Neural cell (in vitro differentiated cells): ENCODE measurements at regions not wholly inside any gene's neighbourhood (a gene's known extent, or its start where the extent isn't known, plus 50 kb on each side); places are given as distances from the start of the nearest gene placed in this dataset.

Source experiments
- H2AFZ ChIP-seq: fragments of 200-600, 300-800 bp; sonication (generic), shearing (Covaris generic); 2 replicates; pipeline ENCODE4 v1.6.0; 2014; ENCODE audit warnings: low read depth, mild to moderate bottlenecking, antibody characterized with exemption, low read length, moderate library complexity
- H3F3A ChIP-seq: fragments of 200-600 bp; shearing (Covaris generic); 2 replicates; pipeline ENCODE4 v1.6.1; 2016; ENCODE audit warnings: mild to moderate bottlenecking, moderate library complexity, mixed read lengths, antibody characterized with exemption, low read length; ENCODE audit not compliant: insufficient read depth, poor library complexity, severe bottlenecking
- H3K27ac ChIP-seq: fragments of 200-600, 300-800 bp; sonication (generic), shearing (Covaris generic); 2 replicates; pipeline ENCODE4 v1.5.1; 2014; ENCODE audit warnings: mild to moderate bottlenecking, low read length, moderate library complexity
- H3K27me3 ChIP-seq: fragments of 300-800, 200-600 bp; sonication (generic), shearing (Covaris generic); 2 replicates; pipeline ENCODE4 v1.6.0; 2014; ENCODE audit warnings: mild to moderate bottlenecking, low read depth, low read length, moderate library complexity; ENCODE audit not compliant: insufficient read depth
- H3K36me3 ChIP-seq: fragments of 300-800, 200-600 bp; sonication (generic), shearing (Covaris generic); 2 replicates; pipeline ENCODE4 v1.5.1; 2014; ENCODE audit warnings: mild to moderate bottlenecking, antibody characterized with exemption, low read length, moderate library complexity; ENCODE audit not compliant: insufficient read depth
- H3K4me2 ChIP-seq: fragments of 300-800, 200-600 bp; sonication (generic), shearing (Covaris generic); 2 replicates; pipeline ENCODE4 v1.6.0; 2014; ENCODE audit warnings: mild to moderate bottlenecking, low read length
- H3K4me3 ChIP-seq: fragments of 300-800, 200-600 bp; sonication (generic), shearing (Covaris generic); 2 replicates; pipeline ENCODE4 v1.5.1; 2014; ENCODE audit warnings: mild to moderate bottlenecking, low read length, moderate library complexity
- H3K79me2 ChIP-seq: fragments of 200-600 bp; shearing (Covaris generic); replicated peaks from 2 replicates; pipeline ENCODE4 v1.6.0; 2014; ENCODE audit warnings: mild to moderate bottlenecking, low read length, moderate library complexity; ENCODE audit not compliant: insufficient read depth
- H3K9ac ChIP-seq: fragments of 300-800, 200-600 bp; sonication (generic), shearing (Covaris generic); 2 replicates; pipeline ENCODE4 v1.6.1; 2016; ENCODE audit warnings: mild to moderate bottlenecking, low read length, mixed read lengths
- H3K9me2 ChIP-seq: fragments of 200-600 bp; shearing (Covaris generic); 2 replicates; pipeline ENCODE4 v1.6.1; 2016; ENCODE audit warnings: mild to moderate bottlenecking, low read length, mixed read lengths; ENCODE audit not compliant: insufficient read depth
- H3K9me3 ChIP-seq: fragments of 200-600, 300-800 bp; sonication (generic), shearing (Covaris generic); 2 replicates; pipeline ENCODE4 v1.6.1; 2016; ENCODE audit warnings: mild to moderate bottlenecking, mixed run types, low read length, moderate library complexity, mixed read lengths
- H4K20me1 ChIP-seq: fragments of 200-600 bp; shearing (Covaris generic); 2 replicates; pipeline ENCODE4 v1.6.1; 2016; ENCODE audit warnings: mild to moderate bottlenecking, mixed run types; ENCODE audit not compliant: insufficient read depth
- CTCF ChIP-seq: fragments of 450-650 bp; IDR thresholded peaks from 2 replicates; pipeline ENCODE4 v1.5.1; 2014; ENCODE audit warnings: antibody characterized with exemption, mild to moderate bottlenecking, moderate library complexity; ENCODE audit not compliant: poor library complexity, severe bottlenecking
- EP300 ChIP-seq: fragments of 450-650 bp; conservative IDR thresholded peaks from 2 replicates; pipeline ENCODE4 v1.6.1; 2014; ENCODE audit warnings: antibody characterized with exemption, mild to moderate bottlenecking, moderate library complexity; ENCODE audit not compliant: poor library complexity, severe bottlenecking
- EZH2 ChIP-seq: fragments of 200-600, 300-800 bp; shearing (Covaris generic), sonication (generic); IDR thresholded peaks from 2 replicates; pipeline ENCODE4 v1.6.1; 2014; ENCODE audit warnings: antibody characterized with exemption, low read length, borderline replicate concordance, mild to moderate bottlenecking; ENCODE audit not compliant: insufficient read depth, poor library complexity, severe bottlenecking
- MXI1 ChIP-seq: fragments of 450-650 bp; conservative IDR thresholded peaks from 2 replicates; pipeline ENCODE4 v1.6.1; 2014; ENCODE audit warnings: antibody characterized with exemption, mild to moderate bottlenecking; ENCODE audit not compliant: poor library complexity, severe bottlenecking
- POLR2AphosphoS5 ChIP-seq: IDR thresholded peaks from 2 replicates; pipeline ENCODE4 v1.6.1; 2012
- RAD21 ChIP-seq: fragments of 450-650 bp; conservative IDR thresholded peaks from 2 replicates; pipeline ENCODE4 v1.6.1; 2014; ENCODE audit warnings: antibody characterized with exemption, mild to moderate bottlenecking, moderate library complexity
- SMC3 ChIP-seq: fragments of 450-650 bp; conservative IDR thresholded peaks from 2 replicates; pipeline ENCODE4 v1.6.1; 2014; ENCODE audit warnings: antibody characterized with exemption, mild to moderate bottlenecking, moderate library complexity; ENCODE audit not compliant: poor library complexity
- TAF1 ChIP-seq: IDR thresholded peaks from 2 replicates; pipeline ENCODE4 v1.6.1; 2012; ENCODE audit warnings: low read depth
- TF ChIP-seq, protein P1 (sequence below): IDR thresholded peaks from 2 replicates; pipeline ENCODE4 v1.6.1; 2012; ENCODE audit warnings: borderline replicate concordance

DNA sequence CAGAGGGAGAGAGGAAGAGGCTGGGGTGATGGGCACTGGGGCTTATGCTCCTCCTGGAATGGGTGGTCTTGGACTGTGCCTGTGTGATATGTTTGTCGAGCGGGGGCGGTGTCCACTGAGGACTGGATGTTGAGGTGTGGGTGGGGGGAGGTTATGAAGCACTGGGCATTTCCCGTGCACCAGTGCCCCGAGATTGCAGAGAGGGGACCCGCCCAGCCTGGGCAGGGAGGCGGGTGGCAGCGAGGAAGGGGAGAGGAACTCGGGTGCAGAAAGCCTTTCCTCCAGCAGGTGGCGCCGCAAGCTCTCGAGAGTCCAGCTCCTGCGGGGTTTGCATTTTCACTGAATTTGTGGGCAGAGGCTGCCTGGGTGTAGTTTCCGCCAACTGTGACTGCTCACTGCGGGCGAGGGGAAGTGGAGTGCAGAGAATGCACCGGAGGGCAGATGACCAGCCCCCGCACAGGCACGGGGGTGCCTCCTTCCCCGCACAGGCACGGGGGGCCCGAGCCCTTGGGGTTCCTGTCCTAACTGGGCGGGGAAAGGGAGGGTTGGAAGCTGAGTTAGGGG lies 190.6 kb downstream of the SEC14L1 start:
- no peak overlapping the region for H3K4me2 ChIP-seq
- H3K9ac ChIP-seq = no peak overlapping the region
- TF ChIP-seq CTCF (peak; percentile 96), SMC3 (peak; percentile 98), POLR2AphosphoS5 (no peak), EP300 (no peak), TAF1 (no peak), RAD21 (peak; percentile 96), MXI1 (peak; percentile 16), EZH2 (no peak)
- TF ChIP-seq, protein P1, sequence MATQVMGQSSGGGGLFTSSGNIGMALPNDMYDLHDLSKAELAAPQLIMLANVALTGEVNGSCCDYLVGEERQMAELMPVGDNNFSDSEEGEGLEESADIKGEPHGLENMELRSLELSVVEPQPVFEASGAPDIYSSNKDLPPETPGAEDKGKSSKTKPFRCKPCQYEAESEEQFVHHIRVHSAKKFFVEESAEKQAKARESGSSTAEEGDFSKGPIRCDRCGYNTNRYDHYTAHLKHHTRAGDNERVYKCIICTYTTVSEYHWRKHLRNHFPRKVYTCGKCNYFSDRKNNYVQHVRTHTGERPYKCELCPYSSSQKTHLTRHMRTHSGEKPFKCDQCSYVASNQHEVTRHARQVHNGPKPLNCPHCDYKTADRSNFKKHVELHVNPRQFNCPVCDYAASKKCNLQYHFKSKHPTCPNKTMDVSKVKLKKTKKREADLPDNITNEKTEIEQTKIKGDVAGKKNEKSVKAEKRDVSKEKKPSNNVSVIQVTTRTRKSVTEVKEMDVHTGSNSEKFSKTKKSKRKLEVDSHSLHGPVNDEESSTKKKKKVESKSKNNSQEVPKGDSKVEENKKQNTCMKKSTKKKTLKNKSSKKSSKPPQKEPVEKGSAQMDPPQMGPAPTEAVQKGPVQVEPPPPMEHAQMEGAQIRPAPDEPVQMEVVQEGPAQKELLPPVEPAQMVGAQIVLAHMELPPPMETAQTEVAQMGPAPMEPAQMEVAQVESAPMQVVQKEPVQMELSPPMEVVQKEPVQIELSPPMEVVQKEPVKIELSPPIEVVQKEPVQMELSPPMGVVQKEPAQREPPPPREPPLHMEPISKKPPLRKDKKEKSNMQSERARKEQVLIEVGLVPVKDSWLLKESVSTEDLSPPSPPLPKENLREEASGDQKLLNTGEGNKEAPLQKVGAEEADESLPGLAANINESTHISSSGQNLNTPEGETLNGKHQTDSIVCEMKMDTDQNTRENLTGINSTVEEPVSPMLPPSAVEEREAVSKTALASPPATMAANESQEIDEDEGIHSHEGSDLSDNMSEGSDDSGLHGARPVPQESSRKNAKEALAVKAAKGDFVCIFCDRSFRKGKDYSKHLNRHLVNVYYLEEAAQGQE = no peak
- H4K20me1 ChIP-seq = no peaks in the 10 kb centered on the region
- no peaks in the 10 kb centered on the region for H3K9me3 ChIP-seq
- no peak overlapping the region for H2AFZ ChIP-seq
- no peak overlapping the region for H3K27ac ChIP-seq
- H3K4me3 ChIP-seq = peak overlapping the region; percentile 42
- no peaks in the 10 kb centered on the region for H3K36me3 ChIP-seq
- no peaks in the 10 kb centered on the region for H3F3A ChIP-seq
- H3K9me2 ChIP-seq = no peaks in the 10 kb centered on the region
- no peaks in the 10 kb centered on the region for H3K27me3 ChIP-seq
- no peaks in the 10 kb centered on the region for H3K79me2 ChIP-seq

GRCh38 chr17:77332034-77332971 lies 191.5 kb downstream of the SEC14L1 start:
- Histone ChIP-seq H2AFZ (no peak overlapping the region), H3K9ac (no peak overlapping the region), H3K27me3 (no peaks in the 10 kb centered on the region), H3K4me3 (no peak overlapping the region), H4K20me1 (no peaks in the 10 kb centered on the region), H3K79me2 (no peaks in the 10 kb centered on the region), H3K4me2 (no peak overlapping the region), H3K36me3 (no peaks in the 10 kb centered on the region), H3K9me3 (no peaks in the 10 kb centered on the region), H3F3A (no peaks in the 10 kb centered on the region), H3K9me2 (no peaks in the 10 kb centered on the region), H3K27ac (no peak overlapping the region)
- TF ChIP-seq SMC3 (no peak), MXI1 (no peak), TAF1 (no peak), RAD21 (no peak), EP300 (no peak), POLR2AphosphoS5 (no peak), CTCF (no peak), EZH2 (no peak)
- TF ChIP-seq, protein P1 = no peak
